Activated CD8-positive, alpha-beta T cell treated with anti-CD3 and anti-CD28 coated beads for 36 hours (primary cell): ENCODE measurements at regions not wholly inside any gene's neighbourhood (a gene's known extent, or its start where the extent isn't known, plus 50 kb on each side); places are given as distances from the start of the nearest gene placed in this dataset.
"Not testable (repeated sequence)": the region's sequence is repeated elsewhere in the genome, so short reads cannot be mapped to it uniquely, and the experiment has no call there.

Experiments used
- ATAC-seq: fragments of 200-7000 bp; cut with Tn5 transposase; one replicate; pipeline ENCODE4 v1.10.0; 2021; ENCODE audit warnings: mild to moderate bottlenecking, moderate library complexity
- CTCF ChIA-PET: fragments of 350-600 bp; sonication (Branson Sonifier 250); formaldehyde crosslinking; loops from one replicate; lab custom pipeline; 2021; ENCODE audit warnings: antibody characterized with exemption; lab: Charles Lee
- POLR2A ChIA-PET: fragments of 350-600 bp; sonication (Branson Sonifier 250); formaldehyde crosslinking; loops from one replicate; lab custom pipeline; 2021; ENCODE audit warnings: antibody characterized with exemption; lab: Charles Lee
- DNase-seq: peaks from one replicate; pipeline ENCODE4 v3.0.0-alpha.2; 2020
- H3K27ac Mint-ChIP-seq: one replicate; pipeline ENCODE4 v1.8.0; 2021; ENCODE audit warnings: mild to moderate bottlenecking, mixed read lengths
- H3K27me3 Mint-ChIP-seq: one replicate; pipeline ENCODE4 v1.8.0; 2021; ENCODE audit warnings: mixed read lengths
- H3K36me3 Mint-ChIP-seq: one replicate; pipeline ENCODE4 v1.8.0; 2021; ENCODE audit warnings: low read depth, mixed read lengths
- H3K4me1 Mint-ChIP-seq: one replicate; pipeline ENCODE4 v1.8.0; 2021; ENCODE audit warnings: low read depth, mixed read lengths
- H3K4me3 Mint-ChIP-seq: one replicate; pipeline ENCODE4 v1.8.0; 2021; ENCODE audit warnings: mild to moderate bottlenecking, moderate library complexity, mixed read lengths
- H3K9me3 Mint-ChIP-seq: one replicate; pipeline ENCODE4 v1.8.0; 2021; ENCODE audit warnings: mixed read lengths
- CTCF ChIP-seq: fragments of 200-600 bp; IDR thresholded peaks from one replicate; pipeline ENCODE4 v1.8.0; 2022; ENCODE audit warnings: antibody characterized with exemption, mild to moderate bottlenecking
- intact Hi-C: fragments of 100-400 bp; cut with micrococcal nuclease; formaldehyde crosslinking; loops from one replicate; pipeline ENCODE4 v1.10.0; 2022

- peaks cover 9% of the 10 kb centered on the region for H3K36me3 Mint-ChIP-seq
- H3K4me3 Mint-ChIP-seq: no peak overlapping the region
- intact Hi-C loops: no loop called here
- no peaks in the 10 kb centered on the region for H3K4me1 Mint-ChIP-seq
- ATAC-seq (no peak), DNase-seq (no peak)
- no peaks in the 10 kb centered on the region for H3K27me3 Mint-ChIP-seq
- H3K9me3 Mint-ChIP-seq: peaks cover 4% of the 10 kb centered on the region
- H3K27ac Mint-ChIP-seq: no peak overlapping the region
- ChIA-PET CTCF (interaction anchor here (1.1 kb wide), 1 partner anchor 11 kb away, joined by 3 read pairs; no protein-coding TSS in a partner anchor), POLR2A (interaction anchor here (1.3 kb wide), 1 partner anchor 267 kb away, joined by 3 read pairs; no protein-coding TSS in a partner anchor)
- no peak for TF ChIP-seq CTCF
These were observed 175.1 kb downstream of the SLC38A4 start for GRCh38 chr12:46650688-46651087.

GRCh38 chr12:46649433-46649832 lies 176.4 kb downstream of the SLC38A4 start:
- ATAC-seq: no peak
- H3K4me3 Mint-ChIP-seq: no peak overlapping the region
- no peak for TF ChIP-seq CTCF
- peaks cover 9% of the 10 kb centered on the region for H3K36me3 Mint-ChIP-seq
- no peaks in the 10 kb centered on the region for H3K27me3 Mint-ChIP-seq
- H3K27ac Mint-ChIP-seq: no peak overlapping the region
- no peaks in the 10 kb centered on the region for H3K4me1 Mint-ChIP-seq
- peaks cover 4% of the 10 kb centered on the region for H3K9me3 Mint-ChIP-seq
- ChIA-PET CTCF (no interaction called here), POLR2A (no interaction called here)
- DNase-seq: no peak
- intact Hi-C loops: no loop called here

DNA sequence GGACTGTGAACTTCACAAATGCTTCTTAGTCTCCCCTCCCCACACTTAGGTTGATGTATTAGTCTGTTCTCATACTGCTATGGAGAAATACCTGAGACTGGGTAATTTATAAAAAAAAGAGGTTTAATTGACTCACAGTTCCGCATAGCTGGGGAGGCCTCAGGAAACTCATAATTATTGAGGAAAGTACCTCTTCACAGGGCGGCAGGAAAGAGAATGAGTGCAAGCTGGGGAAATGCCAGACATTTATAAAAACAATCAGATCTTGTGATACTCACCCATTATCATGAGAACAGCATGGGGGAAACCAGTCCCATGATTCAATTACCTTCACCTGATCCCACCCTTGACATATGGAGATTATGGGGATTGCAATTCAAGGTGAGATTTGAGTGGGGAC lies 178.8 kb downstream of the SLC38A4 start:
- no peak overlapping the region for H3K27ac Mint-ChIP-seq
- ChIA-PET CTCF (no interaction called here), POLR2A (no interaction called here)
- peaks cover 7% of the 10 kb centered on the region for H3K36me3 Mint-ChIP-seq
- TF ChIP-seq CTCF: no peak
- H3K4me3 Mint-ChIP-seq: no peak overlapping the region
- intact Hi-C loops: no loop called here
- DNase-seq (no peak), ATAC-seq (peak; percentile 30)
- H3K27me3 Mint-ChIP-seq: no peaks in the 10 kb centered on the region
- H3K4me1 Mint-ChIP-seq: no peaks in the 10 kb centered on the region
- peaks cover 12% of the 10 kb centered on the region for H3K9me3 Mint-ChIP-seq

DNA sequence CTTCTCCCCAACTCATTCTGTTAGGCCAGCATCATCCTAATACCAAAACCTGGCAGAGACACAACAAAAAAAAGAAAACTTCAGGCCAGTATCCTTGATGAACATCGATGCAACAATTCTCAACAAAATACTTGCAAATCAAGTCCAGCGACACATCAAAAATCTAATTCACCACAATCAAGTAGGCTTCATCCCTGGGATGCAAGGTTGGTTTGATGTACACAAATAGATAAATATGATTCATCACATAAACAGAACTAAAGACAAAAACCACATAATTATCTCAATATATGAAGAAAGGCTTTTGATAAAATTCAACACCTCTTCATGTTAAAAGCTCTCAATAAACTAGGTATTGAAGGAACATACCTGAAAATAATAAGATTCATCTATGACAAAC lies 184.1 kb downstream of the SLC38A4 start:
- CTCF ChIA-PET, H3K27me3 Mint-ChIP-seq, DNase-seq, H3K4me1 Mint-ChIP-seq, POLR2A ChIA-PET, H3K4me3 Mint-ChIP-seq, intact Hi-C loops, H3K27ac Mint-ChIP-seq, ATAC-seq: not testable (repeated sequence)
- peaks cover 44% of the 10 kb centered on the region for H3K9me3 Mint-ChIP-seq
- H3K36me3 Mint-ChIP-seq: peaks cover 12% of the 10 kb centered on the region

DNA sequence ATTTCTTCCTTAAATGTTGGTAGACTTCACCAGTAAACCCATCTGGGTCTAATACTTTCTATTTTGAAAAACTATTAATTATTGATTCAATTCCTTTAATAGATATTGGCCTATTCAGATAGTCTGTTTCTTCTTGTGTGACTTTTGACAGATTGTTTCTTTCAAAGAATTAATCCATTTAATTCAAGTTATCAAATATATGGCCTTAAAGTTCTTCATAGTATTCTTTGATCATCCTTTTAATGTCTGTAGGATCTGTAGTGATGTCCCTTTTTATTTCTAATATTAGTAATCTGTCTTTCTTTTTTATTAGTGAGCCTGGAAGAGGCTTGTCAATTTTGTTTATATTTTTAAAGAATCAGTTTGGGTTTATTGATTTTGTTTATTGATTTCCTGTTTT lies 190.0 kb downstream of the SLC38A4 start:
- intact Hi-C loops: no loop called here
- Mint-ChIP-seq H3K27ac (no peak overlapping the region), H3K36me3 (peaks cover 14% of the 10 kb centered on the region), H3K9me3 (peaks cover 35% of the 10 kb centered on the region), H3K4me1 (no peaks in the 10 kb centered on the region), H3K4me3 (no peak overlapping the region), H3K27me3 (no peaks in the 10 kb centered on the region)
- no peak for TF ChIP-seq CTCF
- no peak for DNase-seq
- POLR2A ChIA-PET: no interaction called here
- CTCF ChIA-PET: no interaction called here
- ATAC-seq: no peak
